ENCODE measurements at regions not wholly inside any gene's neighbourhood (a gene's known extent, or its start where the extent isn't known, plus 50 kb on each side); places are given as distances from the start of the nearest gene placed in this dataset.

GRCh38 chr14:96662116-96662970 is 134.8 kb upstream of the VRK1 start:
- H3K79me2 ChIP-seq (ENCODE audit: control insufficient read depth, insufficient read depth, low read length) = no peaks in the 10 kb centered on the region
- ATAC-seq (ENCODE audit: low read depth) (no peak), DNase-seq (no peak)
- H3K4me2 ChIP-seq (replicated peaks; ENCODE audit: low read depth, low read length, poor library complexity, severe bottlenecking) = no peak overlapping the region
- peaks cover under 1 to 8% (median 2%) of the 10 kb centered on the region in 3 donors for H3K9me3 ChIP-seq (ENCODE audit: control extremely low read depth in 1 of 3, control insufficient read depth in 2 of 3, insufficient read depth in 1 of 3, low read length in 2 of 3)
- no peak overlapping the region for H3K4me3 ChIP-seq (ENCODE audit: control extremely low read depth in 1 of 5, extremely low read depth in 1 of 5, insufficient read depth in 1 of 5, low read depth in 2 of 5, low read length in 4 of 5)
- CTCF ChIA-PET = no interaction called here
- no peaks in the 10 kb centered on the region for H4K20me1 ChIP-seq (ENCODE audit: control insufficient read depth, insufficient read depth, low read length, poor library complexity, severe bottlenecking)
- Mint-ChIP-seq H3K4me1 (peaks cover 2% of the 10 kb centered on the region), H3K9me3 (ENCODE audit: insufficient read depth) (peaks cover 3% of the 10 kb centered on the region), H3K4me3 (no peak overlapping the region), H3K27me3 (peaks cover 29% of the 10 kb centered on the region), H3K27ac (no peak overlapping the region)
- intact Hi-C loops (cut with micrococcal nuclease) = no loop called here
- no peak overlapping the region for H3K9ac ChIP-seq (ENCODE audit: low read length)
- H3K27ac ChIP-seq (ENCODE audit: low read length in 2 of 2) = no peak overlapping the region
- POLR2A ChIA-PET = no interaction called here
- no peak overlapping the region for H2AFZ ChIP-seq (ENCODE audit: insufficient read depth, low read depth, low read length, poor library complexity, severe bottlenecking)
- H3K36me3 ChIP-seq (replicated peaks in 1 of 2; ENCODE audit: control extremely low read depth in 1 of 2, control insufficient read depth in 1 of 2, extremely low read depth in 1 of 2, insufficient read depth in 2 of 2, low read length in 1 of 2) = no peaks in the 10 kb centered on the region
- TF ChIP-seq EZH2 (IDR thresholded peaks at IDR 0.05; ENCODE audit: borderline replicate concordance, insufficient read depth, low read depth, low read length, poor library complexity, severe bottlenecking) (no peak), CTCF (IDR thresholded peaks at IDR 0.05) (no peak)
- no peaks in the 10 kb centered on the region for H3K4me1 ChIP-seq (ENCODE audit: control insufficient read depth in 2 of 2, insufficient read depth in 2 of 2, low read length in 2 of 2)
- H3K27me3 ChIP-seq (replicated peaks in 1 of 4; ENCODE audit: control extremely low read depth in 1 of 4, control insufficient read depth in 3 of 4, insufficient read depth in 4 of 4, low read length in 3 of 4) = peaks cover 0 to 8% (median 2%) of the 10 kb centered on the region in 4 experiments
- 93% methylated on average over 14 of the region's 15 CpGs for WGBS (ENCODE audit: insufficient coverage)

- H3K4me2 ChIP-seq (replicated peaks; ENCODE audit: low read depth, low read length, poor library complexity, severe bottlenecking) = no peak overlapping the region
- DNase-seq = no peak
- H2AFZ ChIP-seq (ENCODE audit: insufficient read depth, low read depth, low read length, poor library complexity, severe bottlenecking) = no peak overlapping the region
- intact Hi-C loops (cut with micrococcal nuclease) = no loop called here
- H3K4me3 ChIP-seq (ENCODE audit: control extremely low read depth in 1 of 5, extremely low read depth in 1 of 5, insufficient read depth in 1 of 5, low read depth in 2 of 5, low read length in 4 of 5) = no peak overlapping the region
- no peaks in the 10 kb centered on the region for H3K36me3 ChIP-seq (replicated peaks in 1 of 2; ENCODE audit: control extremely low read depth in 1 of 2, control insufficient read depth in 1 of 2, extremely low read depth in 1 of 2, insufficient read depth in 2 of 2, low read length in 1 of 2)
- peaks cover 34% of the 10 kb centered on the region for H3K27me3 Mint-ChIP-seq
- no peak overlapping the region for H3K4me3 Mint-ChIP-seq
- H4K20me1 ChIP-seq (ENCODE audit: control insufficient read depth, insufficient read depth, low read length, poor library complexity, severe bottlenecking) = no peaks in the 10 kb centered on the region
- CTCF ChIA-PET = no interaction called here
- H3K4me1 Mint-ChIP-seq = peaks cover 2% of the 10 kb centered on the region
- H3K27me3 ChIP-seq (replicated peaks in 1 of 4; ENCODE audit: control extremely low read depth in 1 of 4, control insufficient read depth in 3 of 4, insufficient read depth in 4 of 4, low read length in 3 of 4) = peaks cover 0 to 7% (median 2%) of the 10 kb centered on the region in 4 experiments
- no peaks in the 10 kb centered on the region for H3K4me1 ChIP-seq (ENCODE audit: control insufficient read depth in 2 of 2, insufficient read depth in 2 of 2, low read length in 2 of 2)
- POLR2A ChIA-PET = no interaction called here
- no peak for TF ChIP-seq CTCF (IDR thresholded peaks at IDR 0.05)
- TF ChIP-seq EZH2 (IDR thresholded peaks at IDR 0.05; ENCODE audit: borderline replicate concordance, insufficient read depth, low read depth, low read length, poor library complexity, severe bottlenecking) = no peak
- no peak for ATAC-seq (ENCODE audit: low read depth)
- H3K9ac ChIP-seq (ENCODE audit: low read length) = no peak overlapping the region
- no peak overlapping the region for H3K27ac ChIP-seq (ENCODE audit: low read length in 2 of 2)
- 97% methylated on average over 19 of the region's 19 CpGs for WGBS (ENCODE audit: insufficient coverage)
- H3K9me3 ChIP-seq (ENCODE audit: control extremely low read depth in 1 of 3, control insufficient read depth in 2 of 3, insufficient read depth in 1 of 3, low read length in 2 of 3) = peaks cover 0 to 8% (median 0%) of the 10 kb centered on the region in 3 donors
- H3K27ac Mint-ChIP-seq = no peak overlapping the region
- no peaks in the 10 kb centered on the region for H3K9me3 Mint-ChIP-seq (ENCODE audit: insufficient read depth)
- H3K79me2 ChIP-seq (ENCODE audit: control insufficient read depth, insufficient read depth, low read length) = no peaks in the 10 kb centered on the region
These were observed 134.1 kb upstream of the VRK1 start for GRCh38 chr14:96663076-96663475.

Measured in B cell (primary cell).